Muscle layer of colon (tissue), 2 donors: ENCODE measurements at regions not wholly inside any gene's neighbourhood (a gene's known extent, or its start where the extent isn't known, plus 50 kb on each side); places are given as distances from the start of the nearest gene placed in this dataset.

Experiments used
- H3K27ac ChIP-seq: one replicate; pipeline ENCODE4 v1.7.0; 2013; ENCODE audit warnings: low read depth, mild to moderate bottlenecking, low read length, moderate library complexity
- H3K27me3 ChIP-seq, 2 donors: one replicate each; pipeline ENCODE4 v1.7.0; 2013; ENCODE audit warnings: low read length in 2 of 2, mild to moderate bottlenecking in 2 of 2; ENCODE audit not compliant: insufficient read depth in 2 of 2, control insufficient read depth in 1 of 2
- H3K36me3 ChIP-seq: one replicate; pipeline ENCODE4 v1.7.0; 2013; ENCODE audit warnings: mild to moderate bottlenecking, low read length; ENCODE audit not compliant: insufficient read depth
- H3K4me1 ChIP-seq: one replicate; pipeline ENCODE4 v1.7.0; 2013; ENCODE audit warnings: mild to moderate bottlenecking, low read length; ENCODE audit not compliant: insufficient read depth
- H3K4me3 ChIP-seq, 2 donors: one replicate each; pipeline ENCODE4 v1.7.0; 2013; ENCODE audit warnings: low read length in 2 of 2, low read depth in 1 of 2, mild to moderate bottlenecking in 1 of 2, moderate library complexity in 1 of 2
- H3K9ac ChIP-seq: one replicate; pipeline ENCODE4 v1.7.0; 2013; ENCODE audit warnings: low read length
- H3K9me3 ChIP-seq: one replicate; pipeline ENCODE4 v1.7.0; 2013; ENCODE audit warnings: mild to moderate bottlenecking, low read length
- donor health status: abdominal sarcoma.
- donor health status: Adenocarcinoma of cecum.

- Histone ChIP-seq H3K9me3 (no peaks in the 10 kb centered on the region), H3K27ac (no peak overlapping the region), H3K9ac (no peak overlapping the region), H3K27me3 (no peaks in the 10 kb centered on the region), H3K36me3 (no peaks in the 10 kb centered on the region), H3K4me1 (no peaks in the 10 kb centered on the region), H3K4me3 (no peak overlapping the region)
These were observed 425.6 kb downstream of the PCDH18 start for GRCh38 chr4:137106733-137107132.

DNA sequence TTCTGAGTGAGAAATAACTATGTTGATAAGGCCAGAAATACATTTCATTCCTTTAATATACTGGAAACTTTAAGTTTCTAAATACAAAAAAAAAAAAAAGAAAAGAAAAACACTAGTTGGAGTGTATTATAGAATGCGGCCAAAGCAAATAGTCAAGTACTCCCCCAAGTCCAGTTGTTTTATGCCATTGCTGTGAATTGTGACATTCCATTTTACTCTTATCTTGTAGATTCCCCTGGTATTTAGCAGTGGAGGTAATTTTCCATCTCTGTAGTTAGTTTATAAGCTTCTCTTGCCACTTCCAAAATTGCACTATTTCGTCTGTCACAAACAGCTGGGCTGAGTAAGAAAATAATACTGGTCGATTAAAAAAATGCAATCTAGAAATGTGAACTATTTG is 426.0 kb downstream of the PCDH18 start:
- Histone ChIP-seq H3K4me3 (no peak overlapping the region), H3K9ac (no peak overlapping the region), H3K9me3 (no peaks in the 10 kb centered on the region), H3K27me3 (no peaks in the 10 kb centered on the region), H3K36me3 (no peaks in the 10 kb centered on the region), H3K27ac (no peak overlapping the region), H3K4me1 (no peaks in the 10 kb centered on the region)

GRCh38 chr4:137090951-137091350 is 441.3 kb downstream of the PCDH18 start:
- H3K9ac ChIP-seq: no peak overlapping the region
- no peak overlapping the region for H3K4me3 ChIP-seq
- H3K27ac ChIP-seq: no peak overlapping the region
- H3K27me3 ChIP-seq: no peaks in the 10 kb centered on the region
- H3K4me1 ChIP-seq: no peaks in the 10 kb centered on the region
- no peaks in the 10 kb centered on the region for H3K9me3 ChIP-seq
- no peaks in the 10 kb centered on the region for H3K36me3 ChIP-seq

DNA sequence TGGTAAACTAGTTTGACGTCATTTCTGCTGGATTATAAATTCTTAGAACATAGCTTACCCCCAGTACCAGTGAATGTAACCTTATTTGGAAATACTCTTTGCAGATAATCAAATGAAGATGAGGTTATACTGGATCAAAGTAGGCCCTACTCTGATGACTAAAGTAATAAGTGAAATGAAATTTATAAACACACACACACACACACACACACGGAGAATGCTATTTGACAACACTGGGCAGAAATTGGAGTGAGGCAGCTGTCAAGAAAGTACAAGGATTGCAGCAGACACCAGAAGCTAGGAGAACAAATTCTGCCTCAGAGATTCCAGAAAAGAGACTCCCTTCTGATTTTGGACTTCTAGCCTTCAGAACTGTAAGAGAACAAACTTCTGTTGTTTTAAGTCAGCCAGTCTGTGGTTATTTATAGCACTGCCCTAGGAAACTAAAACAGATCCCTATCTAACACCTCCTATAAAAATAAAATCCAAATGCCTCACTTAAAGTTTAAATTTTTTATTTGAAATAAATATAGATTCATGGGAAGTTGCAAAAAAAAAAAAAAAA is 448.6 kb downstream of the PCDH18 start:
- H3K4me3 ChIP-seq: no peak overlapping the region
- no peaks in the 10 kb centered on the region for H3K36me3 ChIP-seq
- H3K27me3 ChIP-seq: no peaks in the 10 kb centered on the region
- H3K9ac ChIP-seq: no peak overlapping the region
- no peak overlapping the region for H3K27ac ChIP-seq
- no peaks in the 10 kb centered on the region for H3K4me1 ChIP-seq
- no peaks in the 10 kb centered on the region for H3K9me3 ChIP-seq

DNA sequence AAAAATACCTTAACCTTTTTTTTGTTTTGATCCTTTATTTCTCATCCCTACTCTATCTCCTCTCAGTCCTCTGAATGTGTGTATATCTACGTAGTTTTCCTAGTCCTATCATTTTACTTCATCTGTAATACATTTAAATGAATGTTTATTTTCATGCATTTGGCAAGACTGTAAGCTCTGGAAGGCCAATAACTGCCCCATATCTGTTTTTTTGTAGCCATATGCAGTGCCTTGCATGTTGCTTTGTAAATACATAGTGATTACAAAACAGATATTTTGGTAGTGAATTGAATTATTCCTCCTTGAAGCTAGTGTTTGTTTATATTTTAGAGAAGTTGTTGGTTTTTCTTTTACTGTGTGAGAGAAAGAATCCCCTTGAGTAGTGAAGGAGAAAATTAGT is 450.2 kb downstream of the PCDH18 start:
- Histone ChIP-seq H3K27ac (no peak overlapping the region), H3K4me1 (no peaks in the 10 kb centered on the region), H3K9me3 (no peaks in the 10 kb centered on the region), H3K36me3 (no peaks in the 10 kb centered on the region), H3K27me3 (no peaks in the 10 kb centered on the region), H3K9ac (no peak overlapping the region), H3K4me3 (no peak overlapping the region)

DNA sequence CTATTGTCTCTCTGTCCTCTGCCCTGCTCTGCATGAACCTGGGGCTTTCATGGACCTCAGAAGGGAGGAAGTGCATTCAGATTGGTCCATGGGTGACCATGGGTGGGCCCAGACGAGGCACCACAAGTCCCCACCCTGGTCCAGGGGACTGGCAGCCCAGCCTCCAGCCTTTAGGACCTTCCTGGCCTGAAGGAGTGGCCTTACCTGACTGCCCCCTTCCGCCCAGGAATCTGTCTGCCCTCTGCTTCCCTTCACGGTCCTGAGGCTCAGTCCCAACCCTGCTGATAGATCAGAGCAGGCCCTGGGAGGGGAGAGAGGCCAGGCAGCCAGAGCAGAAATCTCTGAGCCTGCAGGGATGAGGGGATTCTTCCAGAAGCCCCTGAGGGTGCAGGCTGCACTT is 455.4 kb downstream of the PCDH18 start:
- H3K9ac ChIP-seq: no peak overlapping the region
- no peaks in the 10 kb centered on the region for H3K36me3 ChIP-seq

GRCh38 chr4:137075586-137075985 is 456.7 kb downstream of the PCDH18 start:
- H3K9ac ChIP-seq: no peak overlapping the region
- no peak overlapping the region for H3K4me3 ChIP-seq
- no peaks in the 10 kb centered on the region for H3K9me3 ChIP-seq
- no peaks in the 10 kb centered on the region for H3K36me3 ChIP-seq
- H3K27ac ChIP-seq: no peak overlapping the region
- H3K27me3 ChIP-seq: no peaks in the 10 kb centered on the region
- no peaks in the 10 kb centered on the region for H3K4me1 ChIP-seq

More for the DNA sequence above, 455.4 kb downstream of the PCDH18 start:
- Histone ChIP-seq H3K27me3 (no peaks in the 10 kb centered on the region), H3K4me1 (no peaks in the 10 kb centered on the region), H3K9me3 (no peaks in the 10 kb centered on the region), H3K27ac (no peak overlapping the region), H3K4me3 (no peak overlapping the region)

- Histone ChIP-seq H3K27ac (no peak overlapping the region), H3K9ac (no peak overlapping the region), H3K4me1 (no peaks in the 10 kb centered on the region), H3K4me3 (no peak overlapping the region), H3K27me3 (no peaks in the 10 kb centered on the region), H3K36me3 (no peaks in the 10 kb centered on the region), H3K9me3 (no peaks in the 10 kb centered on the region)
These were observed 461.7 kb downstream of the PCDH18 start for GRCh38 chr4:137070614-137071013.

GRCh38 chr4:137069473-137069872 is 462.8 kb downstream of the PCDH18 start:
- H3K9me3 ChIP-seq: no peaks in the 10 kb centered on the region
- no peak overlapping the region for H3K27ac ChIP-seq
- H3K4me3 ChIP-seq: no peak overlapping the region
- no peak overlapping the region for H3K9ac ChIP-seq
- no peaks in the 10 kb centered on the region for H3K27me3 ChIP-seq
- no peaks in the 10 kb centered on the region for H3K36me3 ChIP-seq
- H3K4me1 ChIP-seq: no peaks in the 10 kb centered on the region

DNA sequence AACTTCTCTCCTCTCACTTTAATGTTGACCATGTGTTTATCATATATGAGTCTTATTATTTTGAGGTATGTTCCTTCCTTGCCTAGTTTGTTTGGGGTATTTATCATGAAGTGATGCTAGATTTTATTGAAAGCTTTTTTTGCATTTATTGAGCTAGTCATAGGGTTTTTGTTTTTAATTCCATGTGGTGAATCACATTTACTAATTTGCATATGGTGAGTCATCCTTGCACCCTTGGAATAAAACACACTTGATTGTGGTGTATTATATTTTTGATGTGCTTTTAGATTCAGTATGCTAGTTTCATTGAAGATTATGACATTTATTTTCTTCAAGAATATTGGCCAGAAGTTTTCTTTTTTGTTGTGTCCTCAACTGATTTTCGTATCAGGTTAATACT is 464.6 kb downstream of the PCDH18 start:
- no peak overlapping the region for H3K27ac ChIP-seq
- H3K4me1 ChIP-seq: no peaks in the 10 kb centered on the region
- H3K36me3 ChIP-seq: no peaks in the 10 kb centered on the region
- H3K9me3 ChIP-seq: no peaks in the 10 kb centered on the region
- H3K27me3 ChIP-seq: no peaks in the 10 kb centered on the region
- H3K4me3 ChIP-seq: no peak overlapping the region
- no peak overlapping the region for H3K9ac ChIP-seq

- Histone ChIP-seq H3K27ac (no peak overlapping the region), H3K9ac (no peak overlapping the region), H3K9me3 (no peaks in the 10 kb centered on the region)
These were observed 467.0 kb downstream of the PCDH18 start for GRCh38 chr4:137065311-137065710.

GRCh38 chr4:137063961-137064360 is 468.3 kb downstream of the PCDH18 start:
- H3K9ac ChIP-seq: no peak overlapping the region
- no peaks in the 10 kb centered on the region for H3K4me1 ChIP-seq
- H3K27me3 ChIP-seq: no peaks in the 10 kb centered on the region
- H3K9me3 ChIP-seq: no peaks in the 10 kb centered on the region
- H3K36me3 ChIP-seq: no peaks in the 10 kb centered on the region
- no peak overlapping the region for H3K4me3 ChIP-seq
- H3K27ac ChIP-seq: no peak overlapping the region

More at GRCh38 chr4:137065311-137065710, 467.0 kb downstream of the PCDH18 start:
- H3K4me1 ChIP-seq: no peaks in the 10 kb centered on the region
- no peaks in the 10 kb centered on the region for H3K36me3 ChIP-seq
- no peak overlapping the region for H3K4me3 ChIP-seq
- no peaks in the 10 kb centered on the region for H3K27me3 ChIP-seq
